SJCRH30 (cell line): ENCODE measurements at regions not wholly inside any gene's neighbourhood (a gene's known extent, or its start where the extent isn't known, plus 50 kb on each side); places are given as distances from the start of the nearest gene placed in this dataset.

Source experiments
- DNase-seq, 2 experiments: peaks; one replicate each; pipeline ENCODE4 v3.0.0-alpha.2; 2015 to 2020
- H3K27ac ChIP-seq: fragments of 250-450 bp; sonication (Bioruptor Pico); 2 replicates; pipeline ENCODE4 v1.5.1; 2020; ENCODE audit warnings: mild to moderate bottlenecking, moderate library complexity
- H3K27me3 ChIP-seq: fragments of 250-450 bp; sonication (Bioruptor Pico); 2 replicates; pipeline ENCODE4 v1.5.1; 2020; ENCODE audit warnings: mild to moderate bottlenecking, moderate library complexity
- H3K36me3 ChIP-seq: fragments of 250-450 bp; sonication (Bioruptor Pico); 2 replicates; pipeline ENCODE4 v1.5.1; 2020; ENCODE audit warnings: mild to moderate bottlenecking, moderate library complexity
- H3K4me1 ChIP-seq: fragments of 250-450 bp; sonication (Bioruptor Pico); 2 replicates; pipeline ENCODE4 v1.5.1; 2020; ENCODE audit warnings: mild to moderate bottlenecking, moderate library complexity
- H3K4me3 ChIP-seq: fragments of 250-450 bp; sonication (Bioruptor Pico); 2 replicates; pipeline ENCODE4 v1.5.1; 2020; ENCODE audit warnings: mild to moderate bottlenecking, moderate library complexity
- H3K9me3 ChIP-seq: fragments of 250-450 bp; sonication (Bioruptor Pico); replicated peaks from 2 replicates; pipeline ENCODE4 v1.5.1; 2020; ENCODE audit warnings: mild to moderate bottlenecking, moderate library complexity

DNA sequence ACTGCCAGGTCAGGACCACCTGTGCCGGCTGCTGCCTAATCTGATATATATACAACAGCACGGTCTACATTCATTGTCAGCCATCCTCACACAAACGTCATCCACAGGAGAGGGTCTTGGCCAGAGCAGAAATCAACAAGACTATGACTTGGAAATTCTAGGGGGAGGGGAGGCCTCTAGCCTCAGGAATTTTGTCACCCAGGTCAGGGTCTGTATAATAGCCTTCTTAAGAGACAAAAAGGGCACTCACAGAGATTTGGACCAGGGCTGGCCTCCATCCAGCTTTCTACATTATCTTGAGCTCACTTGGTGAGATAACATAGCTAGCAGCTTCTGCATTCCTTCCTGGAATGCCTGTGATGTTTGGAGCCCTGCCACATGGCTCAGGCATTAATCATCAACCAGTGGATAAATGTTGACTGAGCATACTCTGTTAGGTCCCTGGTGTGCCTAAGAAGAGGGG lies 50.4 kb upstream of the CTIF start:
- no peaks in the 10 kb centered on the region for H3K9me3 ChIP-seq
- no peaks in the 10 kb centered on the region for H3K27me3 ChIP-seq
- peak overlapping the region; percentile 22; the same call in 1 of the 2 replicates for H3K27ac ChIP-seq
- H3K4me3 ChIP-seq = no peak overlapping the region
- peak; percentile 74 to 81 for DNase-seq
- H3K36me3 ChIP-seq = no peaks in the 10 kb centered on the region
- peaks cover 10% of the 10 kb centered on the region for H3K4me1 ChIP-seq

DNA sequence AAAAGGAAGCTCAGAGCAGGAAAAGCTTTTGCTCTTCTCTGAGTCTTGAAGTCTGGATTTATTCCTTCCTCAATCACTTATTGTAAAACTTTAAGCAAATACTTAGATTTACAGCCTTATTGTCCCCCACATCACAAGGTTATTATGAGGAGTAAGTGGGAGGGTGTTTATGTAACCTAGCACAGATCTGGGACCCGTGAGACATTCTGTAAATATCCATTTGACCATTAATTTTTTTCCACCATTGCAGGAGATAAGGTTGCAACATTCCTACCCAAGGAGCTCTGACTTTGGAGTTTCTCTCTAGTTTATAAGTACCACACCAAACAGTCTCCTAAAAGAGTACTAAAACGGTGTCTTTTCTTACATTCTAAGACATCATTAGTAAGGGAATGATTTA lies 52.1 kb upstream of the CTIF start:
- no peaks in the 10 kb centered on the region for H3K36me3 ChIP-seq
- H3K27ac ChIP-seq = no peak overlapping the region
- no peaks in the 10 kb centered on the region for H3K27me3 ChIP-seq
- H3K4me3 ChIP-seq = no peak overlapping the region
- DNase-seq = no peak
- no peaks in the 10 kb centered on the region for H3K9me3 ChIP-seq
- peaks cover 10% of the 10 kb centered on the region for H3K4me1 ChIP-seq

DNA sequence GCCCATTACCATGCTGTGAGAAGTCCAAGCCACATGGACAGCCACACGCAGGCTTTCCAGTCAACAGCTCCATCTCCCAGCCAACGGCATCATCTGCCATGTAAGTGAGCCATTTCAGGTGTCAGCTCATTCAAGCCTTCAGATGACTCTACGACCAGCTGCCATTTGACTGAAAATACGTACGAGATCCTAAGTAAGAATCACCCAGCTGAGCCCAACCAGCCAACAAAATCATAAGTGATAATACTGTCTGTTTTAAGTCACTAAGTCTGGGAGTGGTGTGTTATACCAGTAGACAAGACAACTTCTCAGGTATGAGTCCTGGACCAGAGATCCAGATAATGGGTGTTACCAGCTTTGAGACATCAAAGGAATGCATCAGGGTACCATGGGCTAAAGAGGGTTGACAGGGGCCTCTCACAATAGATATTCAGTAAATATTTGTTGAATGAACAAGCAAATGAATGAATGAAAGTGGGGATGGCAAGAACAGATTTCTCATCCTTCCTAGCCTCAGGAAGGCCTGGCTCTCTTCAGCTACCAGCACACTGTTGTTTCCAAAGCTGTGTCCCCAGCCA lies 52.9 kb upstream of the CTIF start:
- Histone ChIP-seq H3K27ac (no peak overlapping the region), H3K4me1 (peaks cover 10% of the 10 kb centered on the region), H3K9me3 (no peaks in the 10 kb centered on the region), H3K36me3 (no peaks in the 10 kb centered on the region), H3K27me3 (no peaks in the 10 kb centered on the region), H3K4me3 (no peak overlapping the region)
- DNase-seq = no peak

DNA sequence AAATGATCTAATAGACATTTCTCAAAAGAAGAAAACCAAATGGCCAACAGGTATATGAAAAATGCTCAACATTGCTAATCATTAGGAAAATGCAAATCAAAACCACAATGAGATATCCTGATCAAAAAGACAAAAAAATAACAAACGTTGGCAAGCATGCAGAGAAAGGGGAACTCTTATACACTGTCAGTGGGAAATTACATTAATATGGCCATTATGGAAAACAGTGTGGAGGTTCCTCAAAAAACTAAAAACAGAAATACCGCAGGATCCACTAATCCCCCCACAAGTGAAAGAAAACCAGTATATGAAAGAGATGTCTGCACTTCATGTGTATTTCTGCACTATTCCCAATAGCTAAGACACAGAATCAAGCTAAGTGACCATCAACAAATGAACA lies 57.7 kb upstream of the CTIF start:
- H3K4me1 ChIP-seq = no peaks in the 10 kb centered on the region
- no peak overlapping the region for H3K4me3 ChIP-seq
- no peaks in the 10 kb centered on the region for H3K27me3 ChIP-seq
- no peaks in the 10 kb centered on the region for H3K36me3 ChIP-seq
- H3K27ac ChIP-seq = no peak overlapping the region
- no peaks in the 10 kb centered on the region for H3K9me3 ChIP-seq
- DNase-seq = no peak

DNA sequence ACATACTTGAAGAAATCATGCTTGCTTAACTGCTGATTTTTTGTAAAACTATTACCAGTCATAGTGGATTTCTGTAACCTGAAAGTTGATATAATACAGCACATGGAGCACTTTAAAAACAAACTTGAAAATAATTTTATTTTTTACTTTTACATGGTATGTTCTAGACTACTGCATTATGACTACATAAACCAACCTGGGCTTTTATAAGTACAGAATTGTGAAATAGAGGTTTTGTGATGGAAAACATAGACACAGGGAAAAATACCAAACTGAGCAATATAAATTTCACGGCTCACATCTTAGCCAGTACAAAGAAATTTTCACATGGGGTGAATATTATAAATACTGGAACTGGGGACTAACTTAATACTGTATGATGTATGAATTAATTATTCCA lies 59.3 kb upstream of the CTIF start:
- DNase-seq = no peak
- no peaks in the 10 kb centered on the region for H3K4me1 ChIP-seq
- no peaks in the 10 kb centered on the region for H3K36me3 ChIP-seq
- H3K9me3 ChIP-seq = no peaks in the 10 kb centered on the region
- no peaks in the 10 kb centered on the region for H3K27me3 ChIP-seq
- no peak overlapping the region for H3K4me3 ChIP-seq
- H3K27ac ChIP-seq = no peak overlapping the region

DNA sequence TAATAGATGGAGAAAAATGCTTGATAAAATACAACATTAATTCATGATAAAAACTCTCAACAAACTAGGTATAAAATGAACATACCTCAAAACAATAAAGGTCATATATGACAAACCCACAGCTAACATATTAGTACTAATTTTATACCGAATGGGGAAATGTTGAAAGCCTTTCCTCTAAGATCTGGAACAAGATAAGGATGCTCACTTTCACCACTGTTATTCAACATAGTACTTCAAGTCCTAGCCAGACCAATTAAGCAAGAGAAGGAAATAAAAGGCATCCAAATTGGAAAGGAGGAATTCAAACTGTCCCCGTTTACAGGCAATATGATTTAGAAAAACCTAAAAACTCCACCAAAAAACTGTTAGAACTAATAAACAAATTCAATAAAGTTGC lies 61.5 kb upstream of the CTIF start:
- H3K27me3 ChIP-seq = no peaks in the 10 kb centered on the region
- H3K9me3 ChIP-seq = no peaks in the 10 kb centered on the region
- no peak for DNase-seq
- no peaks in the 10 kb centered on the region for H3K36me3 ChIP-seq
- H3K4me1 ChIP-seq = no peaks in the 10 kb centered on the region
- no peak overlapping the region for H3K4me3 ChIP-seq
- H3K27ac ChIP-seq = no peak overlapping the region

DNA sequence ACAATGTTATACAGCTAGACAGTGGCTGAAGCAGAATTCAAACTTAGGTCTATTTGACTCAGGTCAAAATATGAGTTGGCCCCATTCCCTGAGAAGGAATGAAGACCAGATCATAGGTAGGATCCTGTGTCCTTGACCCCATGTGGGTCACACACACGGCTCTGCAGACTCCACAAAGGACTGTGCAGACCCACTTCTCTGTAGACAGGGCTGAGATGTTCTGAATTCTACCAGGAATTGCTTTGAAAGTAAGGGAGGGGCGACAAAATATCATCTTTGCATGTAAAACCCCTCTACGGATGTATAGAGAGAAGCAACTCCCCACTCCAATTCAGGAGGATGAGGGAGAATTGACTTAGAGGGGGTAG lies 62.3 kb upstream of the CTIF start:
- H3K4me1 ChIP-seq = no peaks in the 10 kb centered on the region
- no peak overlapping the region for H3K4me3 ChIP-seq
- no peak for DNase-seq
- no peaks in the 10 kb centered on the region for H3K9me3 ChIP-seq
- H3K27me3 ChIP-seq = no peaks in the 10 kb centered on the region
- no peak overlapping the region for H3K27ac ChIP-seq
- H3K36me3 ChIP-seq = no peaks in the 10 kb centered on the region

DNA sequence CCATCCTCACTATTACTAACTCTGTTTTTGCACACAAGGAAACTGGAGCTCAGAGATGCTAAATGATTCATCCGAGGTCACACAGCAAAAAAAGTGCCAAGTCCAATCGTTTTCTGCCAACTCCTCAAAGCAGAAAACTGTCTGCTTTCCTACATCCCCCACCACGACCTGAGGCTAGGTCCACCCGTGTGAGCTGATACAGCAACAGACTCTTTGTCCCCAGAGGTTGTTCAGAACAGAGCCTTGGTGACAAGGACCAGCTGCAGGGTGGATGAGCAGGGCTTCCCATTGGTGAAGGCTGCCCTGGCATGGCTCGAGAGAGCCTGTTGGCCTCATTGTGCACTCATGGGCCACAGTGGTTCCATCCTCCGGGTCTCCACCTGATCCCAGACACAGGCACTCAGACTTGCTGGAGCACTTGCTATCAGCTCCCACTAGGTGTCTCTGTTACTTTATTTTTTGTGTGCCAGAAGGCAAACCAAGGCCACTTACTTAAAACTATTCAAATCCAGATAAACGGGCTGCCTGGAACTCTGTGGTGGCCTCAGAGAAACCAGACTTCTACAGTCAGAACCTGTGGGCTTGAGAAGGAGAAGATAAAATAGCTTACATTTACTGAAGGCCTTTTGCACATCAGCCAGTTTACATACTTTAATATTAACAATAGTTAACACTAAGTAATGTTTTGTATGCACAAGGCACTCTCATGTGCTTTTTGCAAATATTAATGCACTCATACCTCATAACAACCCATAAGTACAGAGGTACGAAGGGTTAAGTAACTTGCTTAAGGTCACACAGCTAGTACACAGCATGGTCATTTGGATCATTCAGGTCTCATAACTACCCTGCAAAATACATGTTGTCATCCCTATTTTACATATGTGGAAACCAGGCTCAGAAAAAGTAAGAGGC lies 62.9 kb upstream of the CTIF start:
- Histone ChIP-seq H3K27ac (no peak overlapping the region), H3K4me3 (no peak overlapping the region), H3K9me3 (no peaks in the 10 kb centered on the region), H3K27me3 (no peaks in the 10 kb centered on the region), H3K36me3 (no peaks in the 10 kb centered on the region), H3K4me1 (no peaks in the 10 kb centered on the region)
- peak; percentile 46 to 72 for DNase-seq

DNA sequence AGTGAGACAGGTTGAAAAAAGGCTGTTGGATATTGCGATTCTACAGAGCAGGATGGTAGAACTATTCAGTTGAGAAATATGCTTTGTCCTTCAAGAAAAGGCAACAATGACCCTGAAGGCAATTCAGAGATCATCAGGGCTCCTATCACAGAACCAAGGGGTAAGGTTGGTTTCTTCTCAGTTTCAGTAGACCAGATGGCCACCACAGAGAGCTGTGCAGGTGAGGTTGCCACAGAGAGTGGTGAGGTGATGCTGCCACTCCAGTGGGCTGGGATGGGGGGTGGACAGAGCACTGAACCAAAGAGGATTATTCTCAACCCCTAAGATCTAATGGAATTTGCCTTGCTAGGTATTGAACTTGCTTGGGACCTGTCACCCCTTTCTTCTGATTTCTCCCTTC lies 64.6 kb upstream of the ZBTB7C start:
- Histone ChIP-seq H3K27me3 (no peaks in the 10 kb centered on the region), H3K27ac (no peak overlapping the region), H3K36me3 (no peaks in the 10 kb centered on the region), H3K9me3 (no peaks in the 10 kb centered on the region), H3K4me3 (no peak overlapping the region), H3K4me1 (no peaks in the 10 kb centered on the region)
- no peak for DNase-seq

DNA sequence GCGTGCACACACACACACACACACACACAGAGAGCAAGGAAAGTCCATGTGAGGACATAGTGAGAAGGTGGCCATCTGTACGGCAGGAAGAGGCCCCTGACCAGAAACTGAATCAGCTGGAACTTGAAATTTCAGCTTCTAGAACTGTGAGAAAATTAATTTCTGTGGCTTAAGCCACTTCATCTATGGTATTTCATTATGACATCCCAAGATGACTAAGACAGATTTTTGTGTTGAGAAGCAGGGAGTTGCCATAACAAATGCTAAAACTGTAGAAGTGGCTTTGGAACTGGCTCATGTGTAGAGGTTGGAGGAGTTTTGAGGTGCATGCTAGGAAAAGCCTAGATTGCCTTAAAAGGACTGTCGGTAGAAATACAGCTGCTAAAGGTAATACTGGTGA lies 63.4 kb upstream of the ZBTB7C start:
- no peaks in the 10 kb centered on the region for H3K4me1 ChIP-seq
- H3K27ac ChIP-seq = no peak overlapping the region
- H3K4me3 ChIP-seq = no peak overlapping the region
- H3K27me3 ChIP-seq = no peaks in the 10 kb centered on the region
- no peaks in the 10 kb centered on the region for H3K9me3 ChIP-seq
- no peaks in the 10 kb centered on the region for H3K36me3 ChIP-seq
- no peak for DNase-seq

DNA sequence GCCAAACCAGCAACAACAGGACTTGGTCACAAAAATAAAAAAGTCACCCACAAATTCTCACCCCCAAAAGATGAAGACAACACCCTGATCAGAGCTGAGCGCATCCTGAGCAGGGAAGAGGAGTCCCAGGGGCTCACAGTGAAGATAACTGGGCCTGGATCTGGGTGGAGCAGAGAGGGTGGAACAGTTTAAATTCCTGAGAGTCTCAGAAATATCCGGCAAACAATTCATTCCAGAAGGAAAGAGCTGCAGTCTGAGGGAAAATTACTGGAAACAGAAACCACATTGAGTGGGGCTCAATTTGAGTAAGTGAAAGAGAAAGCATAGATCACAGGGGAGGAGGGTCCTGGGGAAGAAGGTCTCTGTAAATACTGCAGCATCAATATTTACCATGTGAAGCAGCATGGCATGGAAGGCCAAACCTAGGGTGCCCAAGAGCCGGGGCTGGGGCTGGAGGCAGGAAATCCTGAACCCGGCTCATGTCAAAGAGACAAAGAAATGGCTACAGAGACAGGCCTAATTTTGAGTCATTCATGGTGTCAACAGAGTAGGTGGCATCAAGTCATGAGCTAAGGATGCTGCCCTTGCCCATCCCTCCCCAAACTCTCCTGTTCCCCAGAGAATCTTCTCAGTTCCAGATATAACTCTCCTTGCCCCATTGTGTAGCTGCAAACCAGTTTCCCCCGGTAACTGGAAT lies 61.4 kb upstream of the ZBTB7C start:
- Histone ChIP-seq H3K36me3 (no peaks in the 10 kb centered on the region), H3K27me3 (no peaks in the 10 kb centered on the region), H3K9me3 (no peaks in the 10 kb centered on the region), H3K27ac (no peak overlapping the region), H3K4me1 (no peaks in the 10 kb centered on the region), H3K4me3 (no peak overlapping the region)
- no peak for DNase-seq

DNA sequence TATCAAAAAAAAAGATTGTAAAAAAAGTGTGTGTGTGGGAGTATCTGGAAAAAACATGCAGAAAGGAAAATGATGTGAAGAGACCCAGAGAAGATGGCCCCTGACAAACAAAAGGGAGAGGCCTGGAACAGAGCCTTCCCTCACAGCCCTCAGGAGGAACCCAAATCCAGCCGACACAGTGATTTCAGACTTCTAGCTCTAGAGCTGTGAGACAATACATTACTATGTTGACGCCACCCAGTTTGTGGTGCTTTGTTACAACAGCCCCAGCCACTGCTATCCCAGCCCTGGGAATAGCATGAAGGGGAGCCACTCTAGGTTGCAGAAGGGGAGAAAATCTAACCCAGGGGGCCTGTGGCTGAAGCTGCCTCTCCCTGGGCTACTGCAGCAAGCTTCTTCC lies 59.0 kb upstream of the ZBTB7C start:
- no peak overlapping the region for H3K27ac ChIP-seq
- no peak for DNase-seq

DNA sequence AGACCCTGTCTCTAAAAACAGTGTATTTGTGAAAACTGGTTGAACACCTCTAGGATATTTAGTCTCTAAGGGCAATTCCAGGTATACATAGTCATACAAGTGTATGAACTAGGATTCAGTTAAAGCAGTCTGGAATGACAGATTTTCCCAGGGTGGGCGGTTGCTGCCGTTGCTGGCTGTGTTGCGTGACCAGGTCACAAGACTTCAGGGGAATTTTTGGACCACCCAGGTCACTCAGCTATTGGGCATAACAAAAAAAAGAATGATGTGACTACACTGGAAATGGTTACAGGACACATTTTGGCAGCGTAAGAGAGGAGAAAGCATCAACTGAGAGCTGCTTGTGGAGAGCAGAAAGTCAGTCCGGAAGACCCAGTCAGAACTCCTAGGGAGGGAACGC lies 58.0 kb upstream of the ZBTB7C start:
- no peaks in the 10 kb centered on the region for H3K36me3 ChIP-seq
- H3K4me1 ChIP-seq = no peaks in the 10 kb centered on the region
- H3K9me3 ChIP-seq = no peaks in the 10 kb centered on the region
- H3K4me3 ChIP-seq = no peak overlapping the region
- no peaks in the 10 kb centered on the region for H3K27me3 ChIP-seq
- DNase-seq = no peak
- H3K27ac ChIP-seq = no peak overlapping the region

More for the DNA sequence above, 59.0 kb upstream of the ZBTB7C start:
- Histone ChIP-seq H3K4me3 (no peak overlapping the region), H3K36me3 (no peaks in the 10 kb centered on the region), H3K9me3 (no peaks in the 10 kb centered on the region), H3K27me3 (no peaks in the 10 kb centered on the region), H3K4me1 (no peaks in the 10 kb centered on the region)

DNA sequence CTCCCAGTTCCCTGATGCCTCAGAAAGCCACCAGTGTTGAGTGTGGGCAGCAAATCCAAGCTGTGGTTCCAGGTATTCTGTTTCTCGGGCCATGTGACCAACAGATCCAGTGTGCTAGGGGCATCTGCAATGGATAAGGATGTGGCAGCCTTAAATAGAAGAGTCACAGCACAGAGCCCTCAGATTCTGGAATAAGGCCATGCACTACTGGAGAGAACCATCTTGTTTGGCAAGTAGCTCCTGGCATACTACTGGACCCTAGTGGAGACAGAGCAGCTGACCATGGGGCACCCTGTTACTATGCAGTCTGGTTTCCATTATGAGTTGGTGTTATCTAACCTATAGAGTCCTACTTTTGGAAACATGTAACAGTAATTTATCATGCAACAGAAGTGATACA lies 53.3 kb upstream of the ZBTB7C start:
- H3K4me3 ChIP-seq = no peak overlapping the region
- DNase-seq = no peak
- H3K27ac ChIP-seq = no peak overlapping the region
- H3K36me3 ChIP-seq = no peaks in the 10 kb centered on the region
- H3K27me3 ChIP-seq = no peaks in the 10 kb centered on the region
- H3K9me3 ChIP-seq = no peaks in the 10 kb centered on the region
- no peaks in the 10 kb centered on the region for H3K4me1 ChIP-seq

DNA sequence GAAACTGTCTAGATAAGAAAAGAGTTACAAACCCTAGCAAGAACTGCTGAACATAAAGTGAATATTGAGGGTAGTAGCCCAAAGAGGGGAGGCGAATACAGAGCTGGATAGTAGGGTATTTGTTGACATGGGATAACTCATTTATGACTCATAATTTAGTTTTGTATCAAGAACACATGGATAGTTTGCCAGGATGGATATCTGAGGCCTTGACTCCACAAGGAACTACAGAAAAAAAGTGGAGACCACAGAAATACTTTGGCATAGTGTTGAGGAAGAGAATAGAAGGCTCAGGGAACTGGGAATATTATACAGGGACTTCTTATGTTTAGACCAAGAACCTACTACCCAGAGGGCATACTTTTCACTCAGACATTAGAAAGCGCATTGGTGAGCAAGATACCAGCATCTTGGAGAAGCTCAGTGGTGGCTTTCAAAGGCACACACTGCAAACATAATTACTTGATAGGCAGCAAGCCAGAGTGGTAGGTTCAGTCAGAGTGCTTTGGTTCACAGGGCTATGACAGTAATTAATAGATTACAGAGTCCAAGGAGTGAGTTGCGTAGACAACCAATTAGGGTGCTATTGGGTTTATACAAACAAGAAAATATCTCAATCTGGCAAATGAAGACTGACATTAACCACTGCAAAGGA lies 51.9 kb upstream of the ZBTB7C start:
- DNase-seq = no peak
- Histone ChIP-seq H3K4me3 (no peak overlapping the region), H3K27ac (no peak overlapping the region), H3K36me3 (no peaks in the 10 kb centered on the region), H3K9me3 (no peaks in the 10 kb centered on the region), H3K4me1 (no peaks in the 10 kb centered on the region), H3K27me3 (no peaks in the 10 kb centered on the region)
